ENCODE measurements at regions not wholly inside any gene's neighbourhood (a gene's known extent, or its start where the extent isn't known, plus 50 kb on each side); places are given as distances from the start of the nearest gene placed in this dataset.

GRCh38 chr18:41829647-41830516 is 125.2 kb upstream of the PIK3C3 start:
- TF ChIP-seq CTCF (IDR thresholded peaks at IDR 0.05; ENCODE audit: insufficient read depth, low read length, poor library complexity, severe bottlenecking), result no peak
- no peak for DNase-seq (ENCODE audit: extremely low read depth, insufficient read length)
- H3K4me3 ChIP-seq (replicated peaks; ENCODE audit: low read depth, low read length), result no peak overlapping the region
- H3K36me3 ChIP-seq (ENCODE audit: control insufficient read depth, insufficient read depth, low read length), result no peaks in the 10 kb centered on the region
- no peaks in the 10 kb centered on the region for H3K27me3 ChIP-seq (replicated peaks; ENCODE audit: control insufficient read depth, insufficient read depth, low read length)

GRCh38 chr18:41828137-41828536 is 126.9 kb upstream of the PIK3C3 start:
- DNase-seq (ENCODE audit: extremely low read depth, insufficient read length), result no peak
- TF ChIP-seq CTCF (IDR thresholded peaks at IDR 0.05; ENCODE audit: insufficient read depth, low read length, poor library complexity, severe bottlenecking), result no peak
- H3K27me3 ChIP-seq (replicated peaks; ENCODE audit: control insufficient read depth, insufficient read depth, low read length), result no peaks in the 10 kb centered on the region
- H3K4me3 ChIP-seq (replicated peaks; ENCODE audit: low read depth, low read length), result no peak overlapping the region
- no peaks in the 10 kb centered on the region for H3K36me3 ChIP-seq (ENCODE audit: control insufficient read depth, insufficient read depth, low read length)

- Histone ChIP-seq H3K27me3 (replicated peaks; ENCODE audit: control insufficient read depth, insufficient read depth, low read length) (no peaks in the 10 kb centered on the region), H3K36me3 (ENCODE audit: control insufficient read depth, insufficient read depth, low read length) (no peaks in the 10 kb centered on the region), H3K4me3 (replicated peaks; ENCODE audit: low read depth, low read length) (no peak overlapping the region)
- no peak for TF ChIP-seq CTCF (IDR thresholded peaks at IDR 0.05; ENCODE audit: insufficient read depth, low read length, poor library complexity, severe bottlenecking)
- no peak for DNase-seq (ENCODE audit: extremely low read depth, insufficient read length)
These were observed 134.2 kb upstream of the PIK3C3 start for GRCh38 chr18:41820784-41821183.

- TF ChIP-seq CTCF (IDR thresholded peaks at IDR 0.05; ENCODE audit: insufficient read depth, low read length, poor library complexity, severe bottlenecking), result no peak
- no peak for DNase-seq (ENCODE audit: extremely low read depth, insufficient read length)
- H3K36me3 ChIP-seq (ENCODE audit: control insufficient read depth, insufficient read depth, low read length), result no peaks in the 10 kb centered on the region
- no peaks in the 10 kb centered on the region for H3K27me3 ChIP-seq (replicated peaks; ENCODE audit: control insufficient read depth, insufficient read depth, low read length)
- H3K4me3 ChIP-seq (replicated peaks; ENCODE audit: low read depth, low read length), result no peak overlapping the region
These were observed 136.4 kb upstream of the PIK3C3 start for GRCh38 chr18:41818381-41819355.

GRCh38 chr18:41814651-41815050 is 140.4 kb upstream of the PIK3C3 start:
- H3K36me3 ChIP-seq (ENCODE audit: control insufficient read depth, insufficient read depth, low read length), result no peaks in the 10 kb centered on the region
- H3K4me3 ChIP-seq (replicated peaks; ENCODE audit: low read depth, low read length), result no peak overlapping the region
- TF ChIP-seq CTCF (IDR thresholded peaks at IDR 0.05; ENCODE audit: insufficient read depth, low read length, poor library complexity, severe bottlenecking), result no peak
- H3K27me3 ChIP-seq (replicated peaks; ENCODE audit: control insufficient read depth, insufficient read depth, low read length), result no peaks in the 10 kb centered on the region
- DNase-seq (ENCODE audit: extremely low read depth, insufficient read length), result no peak

Data from GM06990 (cell line).